CD4-positive, alpha-beta T cell treated with Interleukin-4 for 4 hours (primary cell): ENCODE measurements at regions not wholly inside any gene's neighbourhood (a gene's known extent, or its start where the extent isn't known, plus 50 kb on each side); places are given as distances from the start of the nearest gene placed in this dataset.
"Not testable (repeated sequence)": the region's sequence is repeated elsewhere in the genome, so short reads cannot be mapped to it uniquely, and the experiment has no call there.

Experiments
- DNase-seq: peaks from one replicate; pipeline ENCODE4 v3.0.0-alpha.2; 2020

GRCh38 chr15:70238917-70239316 lies 141.2 kb upstream of the TLE3 start:
- no peak for DNase-seq

- no peak for DNase-seq
These were observed 139.9 kb upstream of the TLE3 start for GRCh38 chr15:70237626-70238025.

DNA sequence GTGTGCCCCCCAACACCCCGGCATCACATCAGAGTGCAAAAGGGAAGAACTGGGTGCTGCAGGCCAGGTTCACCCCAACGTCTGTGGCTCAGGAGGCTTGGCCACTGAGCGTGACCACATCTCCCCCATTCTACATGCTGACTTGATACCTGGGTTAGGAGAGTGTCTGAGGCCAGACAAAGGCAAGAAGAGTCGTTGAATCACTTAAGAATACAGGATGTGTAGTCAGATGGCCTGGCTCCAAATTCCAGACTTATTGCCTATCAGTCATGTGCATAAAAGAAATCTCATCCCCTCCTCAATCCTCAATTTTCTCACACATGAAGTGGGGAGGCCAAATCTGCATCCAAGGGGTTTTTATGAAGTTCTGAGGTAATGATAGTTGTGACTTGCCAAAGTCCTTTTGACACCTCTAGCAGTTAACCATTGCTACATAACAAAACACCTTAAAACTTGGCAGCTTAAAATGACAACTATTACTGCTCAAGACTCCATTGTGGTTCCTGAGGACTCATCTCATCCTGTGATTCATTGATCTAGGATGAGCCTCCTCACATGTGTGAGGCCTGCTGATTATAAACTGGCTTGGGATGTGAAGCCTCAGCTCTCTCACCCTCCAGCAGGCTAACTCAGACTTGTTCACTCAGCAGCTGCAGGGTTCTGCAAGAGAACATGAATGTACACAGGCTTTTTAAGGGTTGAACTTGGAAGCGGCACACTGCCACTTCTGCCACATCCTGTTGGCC lies 138.8 kb upstream of the TLE3 start:
- DNase-seq = no peak

DNA sequence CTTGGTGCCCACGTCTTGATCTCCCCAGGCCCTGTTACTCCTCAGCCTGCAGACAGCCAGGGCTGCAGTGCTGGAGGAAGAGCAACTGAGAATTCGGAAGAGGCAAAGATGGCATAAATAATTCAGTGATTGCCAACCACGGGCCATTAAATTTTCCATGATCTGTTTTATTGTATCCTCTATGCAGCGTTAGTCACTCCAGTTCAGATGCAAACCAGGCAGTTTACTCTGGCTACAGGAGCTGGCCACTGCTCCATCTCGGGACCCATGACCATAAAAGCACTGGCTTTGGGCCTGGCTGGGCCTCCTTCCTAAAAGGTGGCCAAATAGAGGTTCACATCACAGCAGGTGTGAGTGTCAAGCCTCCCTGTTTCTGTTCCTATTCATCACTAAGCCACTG lies 137.6 kb upstream of the TLE3 start:
- no peak for DNase-seq

DNA sequence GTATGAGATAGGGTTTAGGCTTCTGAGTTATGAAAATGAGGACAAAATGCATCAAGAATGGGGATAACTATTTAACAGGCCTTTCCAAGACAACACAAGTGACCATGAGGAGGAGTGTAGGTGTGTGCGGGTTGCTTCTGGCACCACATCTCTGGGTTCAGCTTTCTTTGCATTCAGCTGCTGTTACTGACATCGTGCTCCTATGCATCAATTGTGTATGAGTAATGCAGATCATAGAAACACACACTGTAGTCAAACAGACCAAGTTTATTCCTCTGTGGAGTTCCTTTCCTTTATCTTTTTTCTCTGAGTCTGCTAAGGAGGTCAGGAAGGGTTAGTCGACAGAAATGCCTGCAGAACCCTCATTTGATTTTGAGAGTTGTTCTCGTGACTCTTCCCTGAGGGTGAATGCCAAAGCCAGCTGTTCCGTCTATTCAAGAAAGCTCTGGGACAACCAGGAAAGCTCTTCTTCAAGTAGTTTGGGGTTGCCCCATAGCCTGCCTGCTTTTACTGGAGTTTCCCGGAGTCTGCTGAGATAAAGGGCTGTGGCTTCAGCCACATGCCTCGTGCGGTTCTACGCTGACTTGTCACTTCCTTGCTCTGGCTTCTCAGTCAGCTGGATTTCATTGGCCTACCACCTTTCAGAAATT lies 136.7 kb upstream of the TLE3 start:
- DNase-seq = no peak

DNA sequence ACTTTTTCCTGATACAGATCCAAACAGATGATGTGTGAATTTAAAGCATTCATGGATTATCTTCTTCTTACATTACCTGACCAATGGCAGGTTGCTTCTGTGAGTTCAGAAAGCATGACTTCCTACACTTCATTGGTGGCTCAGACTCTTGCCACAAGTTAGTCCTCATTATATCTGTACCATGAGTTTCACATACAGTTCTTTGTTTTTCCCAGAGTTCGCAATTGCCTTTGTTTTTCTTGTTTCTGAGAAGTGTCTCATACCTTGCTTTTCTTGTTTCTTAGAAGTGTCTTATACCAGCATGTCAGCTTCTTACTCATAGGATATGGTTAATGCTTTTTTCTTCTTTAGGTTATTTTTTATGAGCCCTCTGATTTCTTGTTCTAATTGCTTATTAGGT lies 133.8 kb upstream of the TLE3 start:
- no peak for DNase-seq

GRCh38 chr15:70227918-70228317 lies 130.2 kb upstream of the TLE3 start:
- not testable (repeated sequence) for DNase-seq

DNA sequence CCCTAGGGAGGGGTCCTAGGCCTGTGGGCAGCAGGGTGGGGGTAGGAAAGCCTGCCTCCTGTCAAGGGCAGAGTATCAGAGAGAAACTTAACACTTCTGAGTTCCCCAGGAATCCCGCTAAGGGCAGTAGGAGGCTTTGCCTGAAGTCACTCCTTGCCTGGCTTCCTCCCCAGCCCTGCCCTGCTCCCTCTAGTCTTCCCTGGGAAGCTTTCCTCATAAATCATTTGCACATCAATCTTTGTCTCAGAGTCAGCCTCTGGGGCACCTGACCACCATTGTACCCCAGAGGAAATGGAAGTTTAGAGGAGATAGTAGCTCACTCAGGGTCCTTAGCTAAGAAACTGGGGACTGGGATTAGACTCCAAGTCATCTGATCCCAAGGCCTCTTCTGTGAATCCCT lies 129.4 kb upstream of the TLE3 start:
- no peak for DNase-seq

GRCh38 chr15:70226337-70226980 lies 128.7 kb upstream of the TLE3 start:
- no peak for DNase-seq

DNA sequence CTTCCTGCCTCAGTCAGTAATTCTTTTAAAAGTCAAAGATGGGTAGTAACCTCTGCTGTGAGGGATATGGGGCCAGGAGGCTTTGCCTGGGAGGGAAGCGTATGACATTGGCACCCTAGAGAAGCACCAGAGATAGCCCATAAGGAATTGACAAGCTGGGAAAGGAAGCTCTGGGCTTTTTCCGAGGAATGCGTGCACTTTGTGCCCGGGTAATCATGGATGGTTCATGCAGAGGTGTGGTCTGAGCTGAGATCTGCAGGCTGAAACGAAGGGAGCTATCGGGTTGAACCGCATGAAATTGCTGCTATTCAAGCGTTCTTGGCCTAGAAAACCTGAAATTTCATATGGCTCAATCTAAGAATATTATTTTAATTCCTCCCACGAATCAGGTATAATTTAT lies 127.7 kb upstream of the TLE3 start:
- DNase-seq = no peak

GRCh38 chr15:70222606-70223005 lies 124.9 kb upstream of the TLE3 start:
- DNase-seq = no peak

DNA sequence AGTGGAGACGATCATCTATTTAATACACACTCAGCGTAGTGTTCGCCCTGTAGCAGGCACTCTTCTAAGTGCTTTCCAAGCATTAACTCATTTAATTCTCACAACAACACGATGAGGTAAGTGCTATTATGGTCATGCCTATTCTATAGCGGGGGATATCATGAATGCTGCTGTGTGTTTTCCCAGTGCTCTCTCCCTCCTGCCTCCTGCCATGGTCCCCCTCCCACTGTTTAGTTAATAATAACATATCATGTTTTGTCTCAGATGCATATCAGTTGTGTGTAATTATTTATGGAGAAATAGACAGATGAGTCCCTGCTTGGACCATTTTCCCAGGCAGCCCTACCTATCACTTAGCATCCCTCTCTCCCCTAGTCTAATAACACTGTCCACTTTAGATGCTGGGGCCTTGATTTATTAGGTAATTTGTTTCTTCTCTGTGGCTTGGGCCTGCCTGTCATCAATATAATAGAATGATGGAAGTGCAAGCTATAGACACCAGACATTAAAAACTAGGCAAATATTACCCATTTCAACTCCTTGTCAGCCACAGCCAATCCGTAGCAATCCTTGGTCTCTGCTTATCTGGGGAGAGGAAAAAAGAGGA lies 122.9 kb upstream of the TLE3 start:
- no peak for DNase-seq

DNA sequence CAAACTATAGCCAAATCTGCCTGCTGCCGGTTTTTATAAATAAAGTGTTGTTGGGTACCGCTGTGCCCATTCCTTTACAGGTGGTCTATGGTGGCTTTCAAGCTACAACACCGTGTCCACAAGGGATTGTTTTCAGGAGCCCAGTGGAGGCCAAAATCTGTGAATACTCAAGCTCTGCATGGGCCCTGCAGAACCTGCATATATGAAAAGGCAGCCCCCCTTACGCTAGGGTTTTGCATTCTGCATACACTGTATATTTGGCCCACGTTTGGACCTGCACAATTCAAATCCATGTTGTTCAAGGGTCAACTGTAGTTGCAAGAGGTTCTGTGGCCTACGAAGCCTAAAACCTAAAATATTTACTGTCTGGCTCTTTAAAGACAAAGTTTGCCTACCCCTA lies 122.2 kb upstream of the TLE3 start:
- DNase-seq = no peak

GRCh38 chr15:70219256-70219895 lies 121.7 kb upstream of the TLE3 start:
- DNase-seq = no peak

- DNase-seq = no peak
These were observed 119.8 kb upstream of the TLE3 start for GRCh38 chr15:70217226-70218160.

GRCh38 chr15:70215951-70216350 lies 118.2 kb upstream of the TLE3 start:
- no peak for DNase-seq

DNA sequence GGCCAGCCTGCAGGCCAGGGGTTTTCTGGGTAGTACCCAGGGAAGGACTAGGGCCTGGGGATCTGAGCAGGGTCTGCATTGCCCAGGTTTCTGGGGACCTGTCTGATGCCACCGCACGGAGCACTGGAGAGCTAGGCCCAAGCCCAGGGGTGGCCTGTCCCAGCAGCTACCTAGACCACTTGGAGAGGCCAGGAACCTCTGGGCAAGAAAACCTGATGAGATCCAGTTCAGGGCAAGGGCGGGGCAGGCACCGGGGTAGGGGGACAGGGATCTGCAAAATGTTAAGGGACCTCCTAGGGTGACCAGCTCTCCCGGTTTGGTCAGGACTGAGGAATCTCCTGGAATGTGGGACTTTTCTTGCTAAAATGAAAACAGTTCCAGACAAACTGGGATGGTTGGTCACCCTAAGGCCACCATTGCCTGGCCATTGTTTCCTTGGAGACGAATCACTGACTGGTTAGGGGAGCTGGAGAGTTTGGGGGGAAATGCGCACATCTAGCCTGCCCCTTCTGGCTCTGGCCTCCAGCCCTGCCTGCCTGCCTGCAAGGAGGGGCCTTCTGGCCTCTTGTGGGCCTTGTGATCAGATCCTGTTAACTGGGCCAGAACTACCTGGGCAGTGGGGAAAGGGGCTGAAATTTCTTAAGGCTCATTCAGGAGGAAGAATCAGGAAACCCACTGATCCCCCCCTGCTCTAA lies 117.4 kb upstream of the TLE3 start:
- no peak for DNase-seq

GRCh38 chr15:70214276-70214675 lies 116.6 kb upstream of the TLE3 start:
- DNase-seq = no peak

GRCh38 chr15:70213794-70214193 lies 116.1 kb upstream of the TLE3 start:
- no peak for DNase-seq

GRCh38 chr15:70212963-70213315 lies 115.2 kb upstream of the TLE3 start:
- DNase-seq = no peak

GRCh38 chr15:70212286-70212962 lies 114.7 kb upstream of the TLE3 start:
- no peak for DNase-seq
